ENCODE measurements at regions not wholly inside any gene's neighbourhood (a gene's known extent, or its start where the extent isn't known, plus 50 kb on each side); places are given as distances from the start of the nearest gene placed in this dataset.
A peak's percentile ranks its signal among the peaks of the same experiment; 100 is the strongest.

GRCh38 chr5:91642581-91642980 is 259.5 kb upstream of the ARRDC3 start:
- no peak for DNase-seq (ENCODE audit: extremely low read depth, low read depth)

GRCh38 chr5:91641730-91642350 is 258.7 kb upstream of the ARRDC3 start:
- DNase-seq (ENCODE audit: extremely low read depth, low read depth): peak; percentile 2
- TF ChIP-seq, protein P1, sequence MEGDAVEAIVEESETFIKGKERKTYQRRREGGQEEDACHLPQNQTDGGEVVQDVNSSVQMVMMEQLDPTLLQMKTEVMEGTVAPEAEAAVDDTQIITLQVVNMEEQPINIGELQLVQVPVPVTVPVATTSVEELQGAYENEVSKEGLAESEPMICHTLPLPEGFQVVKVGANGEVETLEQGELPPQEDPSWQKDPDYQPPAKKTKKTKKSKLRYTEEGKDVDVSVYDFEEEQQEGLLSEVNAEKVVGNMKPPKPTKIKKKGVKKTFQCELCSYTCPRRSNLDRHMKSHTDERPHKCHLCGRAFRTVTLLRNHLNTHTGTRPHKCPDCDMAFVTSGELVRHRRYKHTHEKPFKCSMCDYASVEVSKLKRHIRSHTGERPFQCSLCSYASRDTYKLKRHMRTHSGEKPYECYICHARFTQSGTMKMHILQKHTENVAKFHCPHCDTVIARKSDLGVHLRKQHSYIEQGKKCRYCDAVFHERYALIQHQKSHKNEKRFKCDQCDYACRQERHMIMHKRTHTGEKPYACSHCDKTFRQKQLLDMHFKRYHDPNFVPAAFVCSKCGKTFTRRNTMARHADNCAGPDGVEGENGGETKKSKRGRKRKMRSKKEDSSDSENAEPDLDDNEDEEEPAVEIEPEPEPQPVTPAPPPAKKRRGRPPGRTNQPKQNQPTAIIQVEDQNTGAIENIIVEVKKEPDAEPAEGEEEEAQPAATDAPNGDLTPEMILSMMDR (IDR thresholded peaks at IDR 0.05; ENCODE audit: low read depth, low read length): peak; percentile 42

More at GRCh38 chr5:91642581-91642980, 259.5 kb upstream of the ARRDC3 start:
- TF ChIP-seq, protein P1 (IDR thresholded peaks at IDR 0.05; ENCODE audit: low read depth, low read length): no peak

- DNase-seq (ENCODE audit: extremely low read depth, low read depth): no peak
- TF ChIP-seq, protein P1 (IDR thresholded peaks at IDR 0.05; ENCODE audit: low read depth, low read length): no peak
Measured at GRCh38 chr5:91639744-91640143, 256.6 kb upstream of the ARRDC3 start.

DNA sequence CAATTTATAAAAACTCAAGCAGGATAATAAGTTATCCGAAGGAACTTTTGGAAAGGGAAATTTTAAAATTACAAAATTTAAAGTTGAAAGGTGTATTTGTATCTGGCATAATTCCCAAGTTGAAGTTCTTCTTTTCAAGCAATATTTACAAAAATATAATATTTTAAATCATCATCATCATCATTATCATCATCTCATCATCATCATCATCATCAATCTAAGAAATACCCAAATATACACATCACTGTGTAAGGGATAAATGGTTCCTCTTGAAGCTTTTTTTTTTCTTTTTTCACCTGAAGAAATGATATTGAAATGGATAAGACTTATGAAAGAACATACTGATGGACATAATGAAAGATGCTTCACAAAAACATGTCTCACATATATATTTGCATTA is 254.9 kb upstream of the ARRDC3 start:
- DNase-seq (ENCODE audit: extremely low read depth, low read depth): no peak
- TF ChIP-seq, protein P1 (IDR thresholded peaks at IDR 0.05; ENCODE audit: low read depth, low read length): no peak

GRCh38 chr5:91635950-91636734 is 253.0 kb upstream of the ARRDC3 start:
- DNase-seq (ENCODE audit: extremely low read depth, low read depth): no peak
- TF ChIP-seq, protein P1 (IDR thresholded peaks at IDR 0.05; ENCODE audit: low read depth, low read length): no peak

- no peak for DNase-seq (ENCODE audit: extremely low read depth, low read depth)
- TF ChIP-seq, protein P1 (IDR thresholded peaks at IDR 0.05; ENCODE audit: low read depth, low read length): no peak
Measured at GRCh38 chr5:91632871-91633270, 249.8 kb upstream of the ARRDC3 start.

GRCh38 chr5:91611746-91612145 is 228.6 kb upstream of the ARRDC3 start:
- no peak for DNase-seq (ENCODE audit: extremely low read depth, low read depth)
- TF ChIP-seq, protein P1 (IDR thresholded peaks at IDR 0.05; ENCODE audit: low read depth, low read length): no peak
